Left ventricle myocardium inferior (tissue), 1 donor: ENCODE measurements at regions not wholly inside any gene's neighbourhood (a gene's known extent, or its start where the extent isn't known, plus 50 kb on each side); places are given as distances from the start of the nearest gene placed in this dataset.

Experiments
- DNase-seq: peaks from one replicate; pipeline ENCODE4 v3.0.0-alpha.2; 2020
- H3K27ac ChIP-seq: fragments of 200-600 bp; replicated peaks from 2 replicates; pipeline ENCODE4 v1.8.0; 2021
- H3K27me3 ChIP-seq: fragments of 200-600 bp; 2 replicates; pipeline ENCODE4 v1.8.0; 2021; ENCODE audit warnings: low read depth
- H3K36me3 ChIP-seq: fragments of 200-600 bp; 2 replicates; pipeline ENCODE4 v1.8.0; 2021
- H3K4me1 ChIP-seq: fragments of 200-600 bp; 2 replicates; pipeline ENCODE4 v1.8.0; 2021
- H3K4me3 ChIP-seq: fragments of 200-600 bp; 2 replicates; pipeline ENCODE4 v1.8.0; 2021; ENCODE audit warnings: mild to moderate bottlenecking, moderate library complexity
- H3K9me3 ChIP-seq: fragments of 200-600 bp; replicated peaks from 2 replicates; pipeline ENCODE4 v1.8.0; 2021
- CTCF ChIP-seq: fragments of 200-600 bp; IDR thresholded peaks from 2 replicates; pipeline ENCODE4 v1.8.0; 2021; ENCODE audit warnings: antibody characterized with exemption, mild to moderate bottlenecking, borderline replicate concordance
- intact Hi-C: fragments of 100-400 bp; cut with micrococcal nuclease; formaldehyde crosslinking; loops from one replicate; pipeline ENCODE4 v1.11.0; 2022
- donor health status: DM: no; HTN: yes; CAD: no; lungs with severe emphysema.

- no peaks in the 10 kb centered on the region for H3K36me3 ChIP-seq
- intact Hi-C loops: no loop called here
- H3K27ac ChIP-seq: no peak overlapping the region
- DNase-seq: no peak
- no peaks in the 10 kb centered on the region for H3K27me3 ChIP-seq
- peaks cover 3% of the 10 kb centered on the region for H3K9me3 ChIP-seq
- H3K4me3 ChIP-seq: no peak overlapping the region
- TF ChIP-seq CTCF: no peak
- H3K4me1 ChIP-seq: no peaks in the 10 kb centered on the region
Observed at GRCh38 chrX:54615109-54615508, 85.1 kb downstream of the GNL3L start.

- no peak for DNase-seq
Observed at GRCh38 chrX:54633641-54634040, 103.6 kb downstream of the GNL3L start.

GRCh38 chrX:54639018-54639345, 109.0 kb downstream of the GNL3L start:
- no peaks in the 10 kb centered on the region for H3K27me3 ChIP-seq
- peaks cover 8% of the 10 kb centered on the region for H3K4me1 ChIP-seq
- H3K4me3 ChIP-seq: peak overlapping the region; percentile 64
- intact Hi-C loops: no loop called here
- no peak for DNase-seq
- TF ChIP-seq CTCF: no peak
- H3K27ac ChIP-seq: peak overlapping the region; percentile 95
- H3K36me3 ChIP-seq: no peaks in the 10 kb centered on the region
- peaks cover 4% of the 10 kb centered on the region for H3K9me3 ChIP-seq

More at GRCh38 chrX:54633641-54634040, 103.6 kb downstream of the GNL3L start:
- no peak overlapping the region for H3K4me3 ChIP-seq
- H3K36me3 ChIP-seq: no peaks in the 10 kb centered on the region
- intact Hi-C loops: no loop called here
- no peak overlapping the region for H3K27ac ChIP-seq
- H3K4me1 ChIP-seq: no peaks in the 10 kb centered on the region
- no peak for TF ChIP-seq CTCF
- no peaks in the 10 kb centered on the region for H3K27me3 ChIP-seq
- H3K9me3 ChIP-seq: peaks cover 4% of the 10 kb centered on the region

GRCh38 chrX:54639346-54640102, 109.5 kb downstream of the GNL3L start:
- peak; percentile 72 for TF ChIP-seq CTCF
- peak overlapping the region; percentile 64 for H3K4me3 ChIP-seq
- intact Hi-C loops: no loop called here

GRCh38 chrX:54640103-54640690, 110.2 kb downstream of the GNL3L start:
- intact Hi-C loops: no loop called here
- Histone ChIP-seq H3K9me3 (no peaks in the 10 kb centered on the region), H3K27ac (peak overlapping the region; percentile 95), H3K27me3 (no peaks in the 10 kb centered on the region), H3K4me3 (peak overlapping the region; percentile 64), H3K36me3 (no peaks in the 10 kb centered on the region), H3K4me1 (peaks cover 8% of the 10 kb centered on the region)
- TF ChIP-seq CTCF: no peak
- DNase-seq: no peak

More at GRCh38 chrX:54639346-54640102, 109.5 kb downstream of the GNL3L start:
- peaks cover 4% of the 10 kb centered on the region for H3K9me3 ChIP-seq
- no peaks in the 10 kb centered on the region for H3K36me3 ChIP-seq
- peak; percentile 94 for DNase-seq
- H3K27ac ChIP-seq: peak overlapping the region; percentile 95
- H3K27me3 ChIP-seq: no peaks in the 10 kb centered on the region
- peaks cover 8% of the 10 kb centered on the region for H3K4me1 ChIP-seq
